Right atrium auricular region (tissue), 2 donors: ENCODE measurements at regions not wholly inside any gene's neighbourhood (a gene's known extent, or its start where the extent isn't known, plus 50 kb on each side); places are given as distances from the start of the nearest gene placed in this dataset.

Experiments used
- DNase-seq: peaks from one replicate; pipeline ENCODE4 v3.0.0-alpha.2; 2019; ENCODE audit warnings: low spot score
- H3K27ac ChIP-seq, 2 donors: fragments of 200-600 bp; sonication (generic); 1 replicate in 1 of 2; 2 replicates in 1 of 2; pipeline ENCODE4 v1.5.1; 2016 to 2019
- H3K27me3 ChIP-seq, 2 donors: fragments of 200-600 bp; sonication (generic); one replicate each; pipeline versions ENCODE4 v1.5.1 to v1.6.0; 2017 to 2019
- H3K36me3 ChIP-seq: fragments of 200-600 bp; sonication (generic); one replicate; pipeline ENCODE4 v1.5.1; 2016
- H3K4me1 ChIP-seq, 2 donors: fragments of 200-600 bp; sonication (generic); one replicate each; pipeline versions ENCODE4 v1.5.1 to v1.6.0; 2017 to 2019
- H3K4me3 ChIP-seq, 2 donors: fragments of 200-600 bp; sonication (generic); 1 replicate in 1 of 2; 2 replicates in 1 of 2; pipeline ENCODE4 v1.5.1; 2017 to 2019; ENCODE audit warnings: mild to moderate bottlenecking in 1 of 2, moderate library complexity in 1 of 2
- H3K9me3 ChIP-seq, 2 donors: fragments of 200-600 bp; sonication (generic); one replicate each; pipeline ENCODE4 v1.5.1; 2019
- microRNA counts, 2 donors: library from miRNA; unstranded; fragments of <30 nt; microRNA quantifications; one replicate each; lab custom pipeline; 2016 to 2017
- microRNA-seq, 2 donors: library from miRNA; unstranded; fragments of <30 nt; microRNA quantifications; one replicate each; pipeline ENCODE4, GENCODE V29; 2016 to 2017; ENCODE audit warnings: borderline number of aligned reads in 2 of 2, borderline replicate concordance in 1 of 2
- TF ChIP-seq, protein P1 (sequence below), 2 donors: fragments of 200-600 bp; sonication (generic); IDR thresholded peaks; one replicate each; pipeline ENCODE4 v1.5.1; 2019; ENCODE audit warnings: antibody characterized with exemption in 2 of 2

DNA sequence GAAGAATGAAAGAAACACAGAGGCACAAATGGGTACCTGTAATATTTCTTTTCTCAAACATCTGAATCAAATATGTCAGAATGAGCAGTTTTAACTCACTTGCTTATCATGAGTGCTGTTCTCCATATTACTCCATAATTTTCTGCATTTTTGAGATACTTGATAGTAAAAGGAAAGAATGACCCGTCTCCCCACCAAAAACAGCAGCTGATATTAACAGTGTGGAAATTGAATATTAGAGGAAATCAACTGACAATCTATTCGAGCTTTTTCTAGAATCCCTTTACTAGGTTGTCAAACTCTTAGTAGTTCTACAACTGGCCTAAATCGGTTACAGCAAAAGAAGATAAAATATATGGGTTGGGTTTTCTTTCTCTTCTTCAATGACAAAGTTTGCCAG, 49.9 kb upstream of the HELT start:
- Histone ChIP-seq H3K4me3 (no peak overlapping the region), H3K27ac (no peak overlapping the region), H3K9me3 (no peaks in the 10 kb centered on the region), H3K27me3 (no peaks in the 10 kb centered on the region), H3K4me1 (no peaks in the 10 kb centered on the region), H3K36me3 (no peaks in the 10 kb centered on the region)
- no peak for DNase-seq
- TF ChIP-seq, protein P1, sequence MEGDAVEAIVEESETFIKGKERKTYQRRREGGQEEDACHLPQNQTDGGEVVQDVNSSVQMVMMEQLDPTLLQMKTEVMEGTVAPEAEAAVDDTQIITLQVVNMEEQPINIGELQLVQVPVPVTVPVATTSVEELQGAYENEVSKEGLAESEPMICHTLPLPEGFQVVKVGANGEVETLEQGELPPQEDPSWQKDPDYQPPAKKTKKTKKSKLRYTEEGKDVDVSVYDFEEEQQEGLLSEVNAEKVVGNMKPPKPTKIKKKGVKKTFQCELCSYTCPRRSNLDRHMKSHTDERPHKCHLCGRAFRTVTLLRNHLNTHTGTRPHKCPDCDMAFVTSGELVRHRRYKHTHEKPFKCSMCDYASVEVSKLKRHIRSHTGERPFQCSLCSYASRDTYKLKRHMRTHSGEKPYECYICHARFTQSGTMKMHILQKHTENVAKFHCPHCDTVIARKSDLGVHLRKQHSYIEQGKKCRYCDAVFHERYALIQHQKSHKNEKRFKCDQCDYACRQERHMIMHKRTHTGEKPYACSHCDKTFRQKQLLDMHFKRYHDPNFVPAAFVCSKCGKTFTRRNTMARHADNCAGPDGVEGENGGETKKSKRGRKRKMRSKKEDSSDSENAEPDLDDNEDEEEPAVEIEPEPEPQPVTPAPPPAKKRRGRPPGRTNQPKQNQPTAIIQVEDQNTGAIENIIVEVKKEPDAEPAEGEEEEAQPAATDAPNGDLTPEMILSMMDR (IDR thresholded peaks at IDR 0.05): no peak

MicroRNAs encoded in the stretch of these regions (microRNA counts, 767-probe panel; counts per million panel counts)
- microRNA hsa-miR-4455 (lab: Ali Mortazavi, UCI): 0 to 1,976 counts per million in 2 donors

Small RNA genes lying in the stretch of these regions (microRNA-seq; reads per million reads assigned to microRNA genes)
- 0 reads per million in 2 donors for gene MIR4455
